ENCODE measurements at regions not wholly inside any gene's neighbourhood (a gene's known extent, or its start where the extent isn't known, plus 50 kb on each side); places are given as distances from the start of the nearest gene placed in this dataset.
"Not testable (repeated sequence)": the region's sequence is repeated elsewhere in the genome, so short reads cannot be mapped to it uniquely, and the experiment has no call there.

GRCh38 chr7:149714081-149714909 is 59.1 kb downstream of the ZNF467 start:
- DNase-seq (ENCODE audit: low spot score) = peak; percentile 95

GRCh38 chr7:149713731-149714068 is 59.7 kb downstream of the ZNF467 start:
- no peak for DNase-seq (ENCODE audit: low spot score)

GRCh38 chr7:149713061-149713730 is 60.2 kb downstream of the ZNF467 start:
- DNase-seq (ENCODE audit: low spot score) = no peak

- DNase-seq (ENCODE audit: low spot score) = no peak
Observed at GRCh38 chr7:149708026-149708425, 65.4 kb downstream of the ZNF467 start.

GRCh38 chr7:149707448-149707886 is 65.9 kb downstream of the ZNF467 start:
- no peak for DNase-seq (ENCODE audit: low spot score)

GRCh38 chr7:149706398-149706797 is 67.0 kb downstream of the ZNF467 start:
- DNase-seq (ENCODE audit: low spot score) = no peak

GRCh38 chr7:149704507-149704906 is 68.9 kb downstream of the ZNF467 start:
- DNase-seq (ENCODE audit: low spot score) = no peak

GRCh38 chr7:149703044-149703650 is 70.2 kb downstream of the ZNF467 start:
- DNase-seq (ENCODE audit: low spot score) = no peak

GRCh38 chr7:149701495-149702240 is 71.7 kb downstream of the ZNF467 start:
- no peak for DNase-seq (ENCODE audit: low spot score)

GRCh38 chr7:149697767-149698166 is 75.6 kb downstream of the ZNF467 start:
- DNase-seq (ENCODE audit: low spot score) = not testable (repeated sequence)

GRCh38 chr7:149696280-149696679 is 77.1 kb downstream of the ZNF467 start:
- DNase-seq (ENCODE audit: low spot score) = no peak

GRCh38 chr7:149692557-149692982 is 80.8 kb downstream of the ZNF467 start:
- no peak for DNase-seq (ENCODE audit: low spot score)

GRCh38 chr7:149692056-149692455 is 81.3 kb downstream of the ZNF467 start:
- no peak for DNase-seq (ENCODE audit: low spot score)

- DNase-seq (ENCODE audit: low spot score) = no peak
Observed at GRCh38 chr7:149690688-149691446, 82.5 kb downstream of the ZNF467 start.

GRCh38 chr7:149689291-149689721 is 84.1 kb downstream of the ZNF467 start:
- DNase-seq (ENCODE audit: low spot score) = no peak

GRCh38 chr7:149688836-149689235 is 84.6 kb downstream of the ZNF467 start:
- no peak for DNase-seq (ENCODE audit: low spot score)

- not testable (repeated sequence) for DNase-seq (ENCODE audit: low spot score)
Observed at GRCh38 chr7:149687820-149688219, 85.6 kb downstream of the ZNF467 start.

- no peak for DNase-seq (ENCODE audit: low spot score)
Observed at GRCh38 chr7:149686449-149686848, 86.9 kb downstream of the ZNF467 start.

GRCh38 chr7:149686011-149686410 is 87.4 kb downstream of the ZNF467 start:
- no peak for DNase-seq (ENCODE audit: low spot score)

- DNase-seq (ENCODE audit: low spot score) = no peak
Observed at GRCh38 chr7:149685455-149685854, 87.9 kb downstream of the ZNF467 start.

GRCh38 chr7:149683898-149684297 is 89.5 kb downstream of the ZNF467 start:
- DNase-seq (ENCODE audit: low spot score) = no peak
